ENCODE measurements at regions not wholly inside any gene's neighbourhood (a gene's known extent, or its start where the extent isn't known, plus 50 kb on each side); places are given as distances from the start of the nearest gene placed in this dataset.

DNA sequence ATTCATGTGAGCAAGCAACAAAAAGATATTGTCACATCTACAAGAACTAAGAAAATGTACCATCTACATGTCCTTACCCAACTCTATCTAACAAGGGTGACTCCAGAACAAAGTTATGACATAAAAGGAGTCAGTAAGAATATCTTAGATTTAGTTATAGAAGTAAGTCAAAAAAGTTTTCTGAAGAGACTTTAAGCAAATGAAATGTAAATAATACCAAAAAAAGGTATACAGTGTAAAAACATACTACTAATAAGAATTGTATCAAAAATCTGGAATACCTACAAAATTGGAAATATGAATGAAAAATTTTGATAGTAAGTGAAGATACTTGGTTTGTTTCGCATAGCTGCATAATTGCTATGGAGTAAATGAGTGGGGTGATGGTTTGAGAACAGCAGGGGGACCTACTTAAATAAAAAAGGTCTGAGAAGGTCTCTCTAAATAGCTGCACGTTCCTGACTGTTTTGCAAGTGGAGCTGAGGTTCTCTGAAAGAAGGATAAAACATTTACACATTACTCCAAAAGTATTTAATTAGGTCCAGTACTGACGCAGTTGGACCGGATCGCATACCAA lies 51.0 kb upstream of the ENPP6 start:
- TF ChIP-seq, protein P1, sequence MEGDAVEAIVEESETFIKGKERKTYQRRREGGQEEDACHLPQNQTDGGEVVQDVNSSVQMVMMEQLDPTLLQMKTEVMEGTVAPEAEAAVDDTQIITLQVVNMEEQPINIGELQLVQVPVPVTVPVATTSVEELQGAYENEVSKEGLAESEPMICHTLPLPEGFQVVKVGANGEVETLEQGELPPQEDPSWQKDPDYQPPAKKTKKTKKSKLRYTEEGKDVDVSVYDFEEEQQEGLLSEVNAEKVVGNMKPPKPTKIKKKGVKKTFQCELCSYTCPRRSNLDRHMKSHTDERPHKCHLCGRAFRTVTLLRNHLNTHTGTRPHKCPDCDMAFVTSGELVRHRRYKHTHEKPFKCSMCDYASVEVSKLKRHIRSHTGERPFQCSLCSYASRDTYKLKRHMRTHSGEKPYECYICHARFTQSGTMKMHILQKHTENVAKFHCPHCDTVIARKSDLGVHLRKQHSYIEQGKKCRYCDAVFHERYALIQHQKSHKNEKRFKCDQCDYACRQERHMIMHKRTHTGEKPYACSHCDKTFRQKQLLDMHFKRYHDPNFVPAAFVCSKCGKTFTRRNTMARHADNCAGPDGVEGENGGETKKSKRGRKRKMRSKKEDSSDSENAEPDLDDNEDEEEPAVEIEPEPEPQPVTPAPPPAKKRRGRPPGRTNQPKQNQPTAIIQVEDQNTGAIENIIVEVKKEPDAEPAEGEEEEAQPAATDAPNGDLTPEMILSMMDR (IDR thresholded peaks at IDR 0.05) = no peak
- TF ChIP-seq POLR2AphosphoS5 (IDR thresholded peaks at IDR 0.05; ENCODE audit: low read depth, low read length) = no peak

Measured in Panc1 (cell line).